GM13976 (cell line): ENCODE measurements at regions not wholly inside any gene's neighbourhood (a gene's known extent, or its start where the extent isn't known, plus 50 kb on each side); places are given as distances from the start of the nearest gene placed in this dataset.
"Not testable (repeated sequence)": the region's sequence is repeated elsewhere in the genome, so short reads cannot be mapped to it uniquely, and the experiment has no call there.

Experiments used
- DNase-seq: peaks from one replicate; pipeline ENCODE4 v3.0.0; 2012; ENCODE audit warnings: low spot score
- in situ Hi-C: fragments of 300-500 bp; cut with MboI; formaldehyde crosslinking; loops from one replicate; pipeline ENCODE4 v1.12.0; 2022; ENCODE audit warnings: low sequenced_read_pairs, mixed read lengths, inconsistent platforms; ENCODE audit not compliant: unreplicated experiment
- TF ChIP-seq, protein P1 (sequence below): IDR thresholded peaks from 2 replicates; pipeline ENCODE4 v1.5.1; 2012; ENCODE audit warnings: borderline replicate concordance, mild to moderate bottlenecking; ENCODE audit not compliant: insufficient read depth; ENCODE audit errors: extremely low read depth, missing control alignments, control extremely low read depth

DNA sequence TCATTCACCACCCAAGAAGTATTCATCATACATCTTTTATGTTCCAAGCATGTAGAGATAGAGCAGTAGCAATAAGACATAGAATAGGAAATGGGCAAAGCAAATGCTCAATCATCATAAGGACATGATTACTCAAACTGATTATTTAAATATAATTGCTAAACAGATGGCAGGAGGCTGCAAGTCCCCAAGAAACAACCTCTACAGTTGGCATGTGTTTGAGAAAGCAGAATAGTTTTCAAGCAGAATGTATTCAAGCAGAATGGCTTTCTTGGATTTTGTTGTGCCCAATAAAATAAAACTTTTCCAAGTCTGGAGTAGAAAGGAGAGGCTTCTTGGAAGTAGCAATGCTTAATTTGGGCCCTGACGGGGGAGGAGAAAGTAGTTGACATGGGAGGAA lies 86.5 kb upstream of the SYN3 start:
- in situ Hi-C loops = no loop called here
- DNase-seq = no peak
- TF ChIP-seq, protein P1, sequence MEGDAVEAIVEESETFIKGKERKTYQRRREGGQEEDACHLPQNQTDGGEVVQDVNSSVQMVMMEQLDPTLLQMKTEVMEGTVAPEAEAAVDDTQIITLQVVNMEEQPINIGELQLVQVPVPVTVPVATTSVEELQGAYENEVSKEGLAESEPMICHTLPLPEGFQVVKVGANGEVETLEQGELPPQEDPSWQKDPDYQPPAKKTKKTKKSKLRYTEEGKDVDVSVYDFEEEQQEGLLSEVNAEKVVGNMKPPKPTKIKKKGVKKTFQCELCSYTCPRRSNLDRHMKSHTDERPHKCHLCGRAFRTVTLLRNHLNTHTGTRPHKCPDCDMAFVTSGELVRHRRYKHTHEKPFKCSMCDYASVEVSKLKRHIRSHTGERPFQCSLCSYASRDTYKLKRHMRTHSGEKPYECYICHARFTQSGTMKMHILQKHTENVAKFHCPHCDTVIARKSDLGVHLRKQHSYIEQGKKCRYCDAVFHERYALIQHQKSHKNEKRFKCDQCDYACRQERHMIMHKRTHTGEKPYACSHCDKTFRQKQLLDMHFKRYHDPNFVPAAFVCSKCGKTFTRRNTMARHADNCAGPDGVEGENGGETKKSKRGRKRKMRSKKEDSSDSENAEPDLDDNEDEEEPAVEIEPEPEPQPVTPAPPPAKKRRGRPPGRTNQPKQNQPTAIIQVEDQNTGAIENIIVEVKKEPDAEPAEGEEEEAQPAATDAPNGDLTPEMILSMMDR = no peak

DNA sequence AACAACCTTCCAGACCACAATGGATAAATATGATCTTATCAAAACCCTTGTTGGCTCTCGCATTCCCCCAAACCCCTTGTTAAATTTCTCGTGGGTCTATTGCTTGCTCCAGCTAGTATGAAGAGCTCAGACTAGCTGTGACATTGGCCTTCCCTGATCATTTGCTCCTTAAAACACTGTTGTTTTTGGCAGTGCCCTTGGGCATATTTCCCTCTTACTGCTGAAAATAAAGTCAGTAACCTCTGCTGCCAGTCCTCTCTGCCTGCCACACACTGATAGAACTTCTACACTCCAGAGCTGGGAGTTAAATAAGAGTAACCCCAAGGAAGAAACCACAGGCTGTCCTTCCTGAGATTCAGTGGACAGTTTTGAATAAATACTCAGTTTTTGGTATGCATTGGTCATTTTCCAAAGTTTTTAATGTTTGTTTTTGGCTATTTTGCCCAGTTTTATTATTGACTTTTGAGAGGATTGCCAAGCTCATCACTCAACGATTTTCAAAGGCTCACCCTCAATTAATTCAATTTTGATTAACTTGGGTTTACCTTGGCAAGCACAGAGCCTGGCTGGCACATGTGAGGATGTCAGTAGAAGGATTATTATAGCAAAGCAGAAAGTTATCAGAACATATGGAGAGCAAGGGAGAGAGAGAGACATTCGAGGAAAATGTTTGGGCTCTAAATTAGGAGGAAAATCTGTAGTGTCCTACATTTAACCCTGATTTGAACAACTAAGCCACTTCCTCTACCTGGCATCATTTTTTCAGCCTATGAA lies 84.3 kb upstream of the SYN3 start:
- in situ Hi-C loops = no loop called here

DNA sequence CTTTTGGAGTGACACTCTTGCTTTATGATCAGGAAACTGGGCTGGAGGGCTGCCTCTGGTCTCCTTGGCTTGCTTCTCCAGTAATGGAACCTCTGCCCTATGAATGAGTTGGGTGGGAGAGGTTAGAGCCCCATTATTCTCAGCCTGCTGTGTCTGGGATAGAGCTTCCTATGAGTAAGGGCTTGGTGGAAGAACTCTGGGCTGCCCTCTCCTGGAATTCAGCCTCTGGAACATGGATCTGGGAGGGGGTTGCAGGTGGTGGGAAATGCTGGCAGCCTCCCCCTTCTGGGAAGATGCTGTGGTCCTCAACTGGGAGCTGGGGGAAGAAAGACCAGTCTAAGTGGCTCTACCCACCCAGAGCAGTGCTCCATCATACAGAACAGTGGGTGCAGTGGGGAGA lies 81.8 kb upstream of the SYN3 start:
- TF ChIP-seq, protein P1 = no peak
- in situ Hi-C loops = no loop called here
- DNase-seq = no peak

More for the DNA sequence above, 84.3 kb upstream of the SYN3 start:
- TF ChIP-seq, protein P1 = no peak
- DNase-seq = no peak

DNA sequence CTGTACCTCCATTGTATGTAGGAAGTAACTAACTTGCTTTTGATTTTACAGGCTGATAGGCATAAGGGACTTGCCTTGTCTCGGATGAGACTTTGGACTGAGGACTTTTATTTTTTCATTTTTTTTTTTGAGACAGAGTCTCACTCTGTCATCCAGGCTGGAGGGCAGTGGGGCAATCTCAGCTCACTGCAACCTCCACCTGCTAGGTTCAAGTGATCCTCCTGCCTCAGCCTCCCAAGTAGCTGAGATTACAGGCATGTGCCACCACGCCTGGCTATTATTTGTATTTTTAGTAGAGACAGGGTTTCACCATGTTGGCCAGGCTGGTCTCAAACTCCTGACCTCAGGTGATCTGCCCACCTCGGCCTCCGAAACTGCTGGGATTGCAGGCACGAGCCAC lies 80.2 kb upstream of the SYN3 start:
- in situ Hi-C loops, DNase-seq: not testable (repeated sequence)

DNA sequence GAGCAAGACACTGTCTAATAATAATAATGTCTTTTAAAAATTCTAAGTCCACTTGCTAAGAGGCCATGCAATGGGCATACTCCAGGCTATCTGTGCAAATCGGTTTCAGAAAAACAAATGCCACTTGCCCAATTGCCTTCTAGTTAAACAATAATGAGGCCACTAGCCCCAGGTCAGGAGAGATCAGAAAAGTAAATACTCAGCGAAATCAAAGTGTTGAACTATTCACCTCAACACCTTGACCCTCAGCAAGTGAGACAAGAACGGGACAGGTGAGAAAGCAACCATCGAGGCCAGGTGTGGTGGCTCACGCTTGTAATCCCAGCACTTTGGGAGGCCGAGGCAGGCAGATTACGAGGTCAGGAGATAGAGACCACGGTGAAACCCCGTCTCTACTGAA lies 72.3 kb upstream of the SYN3 start:
- TF ChIP-seq, protein P1 = no peak
- DNase-seq = no peak
- in situ Hi-C loops = no loop called here

DNA sequence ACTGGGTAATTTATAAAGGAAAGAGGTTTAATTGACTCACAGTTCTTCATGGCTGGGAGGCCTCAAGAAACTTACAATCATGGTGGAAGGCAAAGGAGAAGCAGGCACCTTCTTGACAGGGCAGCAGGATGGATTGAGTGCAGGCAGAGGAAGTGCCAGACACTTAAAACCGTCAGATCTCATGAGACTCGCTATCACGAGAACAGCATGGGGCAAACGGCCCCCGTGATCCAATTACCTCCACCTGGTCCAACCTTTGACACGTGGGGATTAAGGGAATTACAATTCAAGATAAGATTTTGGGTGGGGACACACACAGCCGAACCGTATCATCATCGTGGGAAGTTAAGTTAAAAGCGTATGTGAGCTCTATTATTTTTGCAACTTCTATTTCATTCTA lies 71.4 kb upstream of the SYN3 start:
- DNase-seq = no peak
- TF ChIP-seq, protein P1 = no peak
- in situ Hi-C loops = no loop called here

DNA sequence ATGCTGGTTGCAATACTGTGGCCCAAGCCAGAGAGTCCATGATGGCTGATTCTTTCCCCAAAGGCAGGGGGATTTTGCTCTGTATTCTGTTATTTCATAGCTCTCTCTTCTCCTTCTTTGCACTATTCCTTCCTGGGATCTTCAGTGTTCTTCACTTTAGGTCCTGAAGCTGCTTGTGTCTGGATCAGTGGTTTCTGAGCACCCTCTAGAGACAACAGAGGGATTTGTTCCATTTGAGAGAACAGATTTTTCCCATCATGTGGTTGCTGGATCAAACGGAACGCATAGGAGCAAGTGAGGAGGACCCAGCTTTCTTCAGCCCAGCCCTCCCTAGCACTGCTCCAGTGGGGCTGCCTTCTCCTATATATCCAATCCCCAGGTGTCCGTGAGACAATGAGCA lies 68.7 kb upstream of the SYN3 start:
- no peak for DNase-seq
- in situ Hi-C loops = no loop called here
- TF ChIP-seq, protein P1 = no peak
